ENCODE measurements at regions not wholly inside any gene's neighbourhood (a gene's known extent, or its start where the extent isn't known, plus 50 kb on each side); places are given as distances from the start of the nearest gene placed in this dataset.

DNA sequence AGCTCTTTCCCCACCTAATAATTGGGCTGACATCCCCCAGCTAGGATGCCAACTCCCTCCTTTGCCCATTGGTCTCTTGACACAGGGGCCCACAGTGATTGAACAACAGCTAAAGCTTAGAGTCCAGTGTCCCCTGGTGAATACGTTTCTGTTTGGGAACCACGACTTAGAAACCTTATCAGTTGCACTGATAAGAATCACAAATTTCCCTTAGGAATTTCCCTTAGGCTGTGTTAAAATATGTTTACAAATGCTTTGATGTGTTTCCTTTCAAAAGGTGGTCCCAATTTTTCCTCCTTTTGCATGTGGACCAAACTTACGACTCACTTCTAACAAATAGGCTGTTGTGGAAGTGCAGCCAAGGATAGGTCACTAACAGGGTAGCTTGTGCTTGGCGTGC lies 126.0 kb upstream of the INHBA start:
- TF ChIP-seq CTCF (IDR thresholded peaks at IDR 0.05), result no peak
- no peak for TF ChIP-seq POLR2A (IDR thresholded peaks at IDR 0.05)

All from lower leg skin (tissue), 3 donors.